Neural cell (in vitro differentiated cells): ENCODE measurements at regions not wholly inside any gene's neighbourhood (a gene's known extent, or its start where the extent isn't known, plus 50 kb on each side); places are given as distances from the start of the nearest gene placed in this dataset.

Source experiments
- EP300 ChIP-seq: fragments of 450-650 bp; conservative IDR thresholded peaks from 2 replicates; pipeline ENCODE4 v1.6.1; 2014; ENCODE audit warnings: antibody characterized with exemption, mild to moderate bottlenecking, moderate library complexity; ENCODE audit not compliant: poor library complexity, severe bottlenecking
- EZH2 ChIP-seq: fragments of 200-600, 300-800 bp; shearing (Covaris generic), sonication (generic); IDR thresholded peaks from 2 replicates; pipeline ENCODE4 v1.6.1; 2014; ENCODE audit warnings: antibody characterized with exemption, low read length, borderline replicate concordance, mild to moderate bottlenecking; ENCODE audit not compliant: insufficient read depth, poor library complexity, severe bottlenecking
- POLR2AphosphoS5 ChIP-seq: IDR thresholded peaks from 2 replicates; pipeline ENCODE4 v1.6.1; 2012
- RAD21 ChIP-seq: fragments of 450-650 bp; conservative IDR thresholded peaks from 2 replicates; pipeline ENCODE4 v1.6.1; 2014; ENCODE audit warnings: antibody characterized with exemption, mild to moderate bottlenecking, moderate library complexity
- TF ChIP-seq, protein P1 (sequence below): IDR thresholded peaks from 2 replicates; pipeline ENCODE4 v1.6.1; 2012; ENCODE audit warnings: borderline replicate concordance
- TF ChIP-seq, protein P2 (sequence below): fragments of 450-650 bp; IDR thresholded peaks from 2 replicates; pipeline ENCODE4 v1.5.1; 2014; ENCODE audit warnings: antibody characterized with exemption, mild to moderate bottlenecking, moderate library complexity; ENCODE audit not compliant: poor library complexity, severe bottlenecking

DNA sequence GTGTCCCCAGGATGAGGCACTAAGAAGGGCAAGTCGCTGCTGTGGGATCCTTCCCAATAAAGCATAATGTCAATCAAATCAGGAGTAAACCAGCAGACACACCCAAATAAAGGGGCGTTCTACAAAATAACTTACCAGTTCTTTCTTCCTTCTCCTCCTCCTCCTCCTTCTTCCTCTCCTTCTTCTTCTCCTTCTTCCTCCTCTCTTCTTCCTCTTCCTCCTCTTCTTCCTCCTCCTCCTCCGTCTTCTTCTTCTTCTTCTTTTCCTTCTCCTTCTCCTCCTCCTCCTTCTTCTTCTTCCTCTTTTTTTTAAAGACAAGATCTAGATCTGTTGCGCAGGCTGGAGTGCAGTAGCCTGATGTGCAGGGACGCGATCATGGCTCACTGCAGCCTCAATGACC lies 225.8 kb downstream of the UQCRFS1 start:
- TF ChIP-seq RAD21, result no peak
- no peak for TF ChIP-seq EP300
- TF ChIP-seq, protein P1, sequence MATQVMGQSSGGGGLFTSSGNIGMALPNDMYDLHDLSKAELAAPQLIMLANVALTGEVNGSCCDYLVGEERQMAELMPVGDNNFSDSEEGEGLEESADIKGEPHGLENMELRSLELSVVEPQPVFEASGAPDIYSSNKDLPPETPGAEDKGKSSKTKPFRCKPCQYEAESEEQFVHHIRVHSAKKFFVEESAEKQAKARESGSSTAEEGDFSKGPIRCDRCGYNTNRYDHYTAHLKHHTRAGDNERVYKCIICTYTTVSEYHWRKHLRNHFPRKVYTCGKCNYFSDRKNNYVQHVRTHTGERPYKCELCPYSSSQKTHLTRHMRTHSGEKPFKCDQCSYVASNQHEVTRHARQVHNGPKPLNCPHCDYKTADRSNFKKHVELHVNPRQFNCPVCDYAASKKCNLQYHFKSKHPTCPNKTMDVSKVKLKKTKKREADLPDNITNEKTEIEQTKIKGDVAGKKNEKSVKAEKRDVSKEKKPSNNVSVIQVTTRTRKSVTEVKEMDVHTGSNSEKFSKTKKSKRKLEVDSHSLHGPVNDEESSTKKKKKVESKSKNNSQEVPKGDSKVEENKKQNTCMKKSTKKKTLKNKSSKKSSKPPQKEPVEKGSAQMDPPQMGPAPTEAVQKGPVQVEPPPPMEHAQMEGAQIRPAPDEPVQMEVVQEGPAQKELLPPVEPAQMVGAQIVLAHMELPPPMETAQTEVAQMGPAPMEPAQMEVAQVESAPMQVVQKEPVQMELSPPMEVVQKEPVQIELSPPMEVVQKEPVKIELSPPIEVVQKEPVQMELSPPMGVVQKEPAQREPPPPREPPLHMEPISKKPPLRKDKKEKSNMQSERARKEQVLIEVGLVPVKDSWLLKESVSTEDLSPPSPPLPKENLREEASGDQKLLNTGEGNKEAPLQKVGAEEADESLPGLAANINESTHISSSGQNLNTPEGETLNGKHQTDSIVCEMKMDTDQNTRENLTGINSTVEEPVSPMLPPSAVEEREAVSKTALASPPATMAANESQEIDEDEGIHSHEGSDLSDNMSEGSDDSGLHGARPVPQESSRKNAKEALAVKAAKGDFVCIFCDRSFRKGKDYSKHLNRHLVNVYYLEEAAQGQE, result no peak
- TF ChIP-seq POLR2AphosphoS5, result no peak
- TF ChIP-seq, protein P2, sequence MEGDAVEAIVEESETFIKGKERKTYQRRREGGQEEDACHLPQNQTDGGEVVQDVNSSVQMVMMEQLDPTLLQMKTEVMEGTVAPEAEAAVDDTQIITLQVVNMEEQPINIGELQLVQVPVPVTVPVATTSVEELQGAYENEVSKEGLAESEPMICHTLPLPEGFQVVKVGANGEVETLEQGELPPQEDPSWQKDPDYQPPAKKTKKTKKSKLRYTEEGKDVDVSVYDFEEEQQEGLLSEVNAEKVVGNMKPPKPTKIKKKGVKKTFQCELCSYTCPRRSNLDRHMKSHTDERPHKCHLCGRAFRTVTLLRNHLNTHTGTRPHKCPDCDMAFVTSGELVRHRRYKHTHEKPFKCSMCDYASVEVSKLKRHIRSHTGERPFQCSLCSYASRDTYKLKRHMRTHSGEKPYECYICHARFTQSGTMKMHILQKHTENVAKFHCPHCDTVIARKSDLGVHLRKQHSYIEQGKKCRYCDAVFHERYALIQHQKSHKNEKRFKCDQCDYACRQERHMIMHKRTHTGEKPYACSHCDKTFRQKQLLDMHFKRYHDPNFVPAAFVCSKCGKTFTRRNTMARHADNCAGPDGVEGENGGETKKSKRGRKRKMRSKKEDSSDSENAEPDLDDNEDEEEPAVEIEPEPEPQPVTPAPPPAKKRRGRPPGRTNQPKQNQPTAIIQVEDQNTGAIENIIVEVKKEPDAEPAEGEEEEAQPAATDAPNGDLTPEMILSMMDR, result no peak
- no peak for TF ChIP-seq EZH2
